GM12878 (cell line): ENCODE measurements at regions not wholly inside any gene's neighbourhood (a gene's known extent, or its start where the extent isn't known, plus 50 kb on each side); places are given as distances from the start of the nearest gene placed in this dataset.

Experiments used
- ATAC-seq: fragments of 200-7000 bp; cut with Tn5 transposase; 3 replicates; pipeline ENCODE4 v1.9.1; 2020; ENCODE audit warnings: mild to moderate bottlenecking, moderate library complexity
- BruUV-seq: library from RNA; stranded (reverse); fragments of 400-500 nt; replicated peaks from 2 replicates; lab custom pipeline; 2021; lab: Mats Ljungman, UMichigan
- CTCF ChIA-PET: fragments of 300-600 bp; sonication (Branson Sonifier 250); formaldehyde crosslinking; extraction: SDS; loops from one replicate; lab custom pipeline; 2021; ENCODE audit warnings: inconsistent platforms; lab: Yijun Ruan, JAX
- POLR2A ChIA-PET: fragments of 350-600 bp; formaldehyde crosslinking; extraction: SDS; loops from one replicate; lab custom pipeline; 2021; ENCODE audit warnings: inconsistent platforms; lab: Charles Lee
- RAD21 ChIA-PET: fragments of 300-600 bp; sonication (Branson Sonifier 250); formaldehyde crosslinking; loops from one replicate; lab custom pipeline; 2023; ENCODE audit warnings: antibody characterized with exemption; ENCODE audit not compliant: unreplicated experiment; lab: Charles Lee
- SMC1A ChIA-PET: fragments of 300-600 bp; sonication (Branson Sonifier 250); formaldehyde crosslinking; loops from one replicate; lab custom pipeline; 2023; ENCODE audit not compliant: unreplicated experiment, uncharacterized antibody; lab: Charles Lee
- DNase-seq: peaks from one replicate; pipeline ENCODE4 v3.0.0-alpha.2; 2011; ENCODE audit warnings: low read depth, low spot score
- FAIRE-seq: peaks from 3 replicates; lab custom pipeline; 2011; peaks lifted over from hg19 to GRCh38; lab: Jason Lieb, UNC
- H2AFZ ChIP-seq: 2 replicates; pipeline ENCODE4 v1.6.0; 2011; ENCODE audit warnings: low read depth, low read length, control low read depth; ENCODE audit not compliant: control insufficient read depth
- H3K27ac ChIP-seq: 2 replicates; pipeline ENCODE4 v1.5.1; 2011; ENCODE audit warnings: control low read depth; ENCODE audit not compliant: control insufficient read depth, insufficient read depth
- H3K27me3 ChIP-seq, 2 experiments: replicated peaks in 1 of 2; 2 replicates each; pipeline versions ENCODE4 v1.6.0 to v1.6.1; 2011; ENCODE audit warnings: low read length in 1 of 2; ENCODE audit not compliant: control insufficient read depth in 2 of 2, insufficient read depth in 2 of 2
- H3K36me3 ChIP-seq, 2 experiments: 2 replicates each; pipeline ENCODE4 v1.5.1; 2011; ENCODE audit warnings: low read length in 1 of 2; ENCODE audit not compliant: control insufficient read depth in 2 of 2, insufficient read depth in 2 of 2
- H3K4me1 ChIP-seq: 2 replicates; pipeline ENCODE4 v1.6.1; 2011; ENCODE audit warnings: mild to moderate bottlenecking, low read length, moderate library complexity, mixed read lengths; ENCODE audit not compliant: control insufficient read depth, insufficient read depth
- H3K4me2 ChIP-seq: 2 replicates; pipeline ENCODE4 v1.6.0; 2011; ENCODE audit warnings: control low read depth; ENCODE audit not compliant: control insufficient read depth, insufficient read depth
- H3K4me3 ChIP-seq: fragments of 200-600 bp; sonication (generic); 2 replicates; pipeline ENCODE4 v1.5.1; 2016
- H3K79me2 ChIP-seq: 2 replicates; pipeline ENCODE4 v1.6.0; 2011; ENCODE audit warnings: low read length; ENCODE audit not compliant: control insufficient read depth, insufficient read depth
- H3K9ac ChIP-seq: 2 replicates; pipeline ENCODE4 v1.8.0; 2011; ENCODE audit warnings: low read length, control low read depth, mixed read lengths; ENCODE audit not compliant: control insufficient read depth, insufficient read depth
- H3K9me3 ChIP-seq: replicated peaks from 3 replicates; pipeline ENCODE4 v1.5.1; 2011; ENCODE audit warnings: mild to moderate bottlenecking, low read length; ENCODE audit not compliant: control insufficient read depth, insufficient read depth
- H4K20me1 ChIP-seq: 2 replicates; pipeline ENCODE4 v1.6.0; 2011; ENCODE audit not compliant: control insufficient read depth, insufficient read depth
- SPI1 ChIP-seq: IDR thresholded peaks from 2 replicates; pipeline ENCODE4 v1.6.1; 2011; ENCODE audit warnings: low read depth, mild to moderate bottlenecking, low read length, moderate library complexity, borderline replicate concordance; ENCODE audit not compliant: insufficient read depth
- WGBS: methylation state at CpG from one replicate; pipeline ENCODE4 v1.1.6; 2016; ENCODE audit warnings: low lambda C conversion rate; ENCODE audit not compliant: insufficient replicate concordance, insufficient coverage; ENCODE audit errors: missing lambda C conversion rate; 5-methylcytosine and 5-hydroxymethylcytosine counted together
- in situ Hi-C: fragments of 300-500 bp; cut with MboI; formaldehyde crosslinking; loops from 9 replicates; pipeline ENCODE4 v1.14.3; 2018; ENCODE audit warnings: mixed read lengths
- intact Hi-C: fragments of 100-400 bp; cut with micrococcal nuclease; formaldehyde crosslinking; loops from one replicate; pipeline ENCODE4 v1.14.2; 2022; ENCODE audit not compliant: unreplicated experiment
- TF ChIP-seq, protein P1 (sequence below): fragments of 450-650 bp; conservative IDR thresholded peaks from 2 replicates; pipeline ENCODE4 v1.6.1; 2017; ENCODE audit warnings: mild to moderate bottlenecking, moderate library complexity

DNA sequence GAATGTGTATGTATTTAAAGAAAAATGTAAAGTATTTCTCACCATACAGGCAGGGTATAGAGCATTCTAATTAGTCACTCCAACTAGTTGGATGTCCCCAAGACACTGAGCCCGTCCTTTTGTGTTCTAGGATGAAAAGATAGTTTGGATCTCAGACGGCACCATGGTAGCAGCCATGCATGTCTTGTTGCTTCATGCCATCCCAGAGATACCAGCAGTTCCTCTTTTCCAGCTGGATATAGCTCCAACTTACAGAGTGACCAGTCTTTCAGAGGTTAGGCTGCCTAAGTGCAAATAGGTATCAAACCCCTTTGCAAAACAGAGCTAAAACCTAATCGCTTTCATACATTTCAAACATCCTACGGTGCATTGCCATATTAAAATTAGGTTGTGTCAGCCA, 275.3 kb downstream of the MTX2 start:
- H3K4me3 ChIP-seq, result no peak overlapping the region
- SMC1A ChIA-PET, result no interaction called here
- H2AFZ ChIP-seq, result no peak overlapping the region
- WGBS, result 50% methylated on average over 4 of the region's 4 CpGs
- H4K20me1 ChIP-seq, result no peaks in the 10 kb centered on the region
- H3K9ac ChIP-seq, result no peak overlapping the region
- DNase-seq (no peak), FAIRE-seq (no peak), ATAC-seq (no peak)
- no TSS peak for BruUV-seq
- no peaks in the 10 kb centered on the region for H3K9me3 ChIP-seq
- H3K4me2 ChIP-seq, result no peak overlapping the region
- no peaks in the 10 kb centered on the region for H3K36me3 ChIP-seq
- peak; percentile 18; the same call in 1 of the 2 replicates for TF ChIP-seq SPI1
- TF ChIP-seq, protein P1, sequence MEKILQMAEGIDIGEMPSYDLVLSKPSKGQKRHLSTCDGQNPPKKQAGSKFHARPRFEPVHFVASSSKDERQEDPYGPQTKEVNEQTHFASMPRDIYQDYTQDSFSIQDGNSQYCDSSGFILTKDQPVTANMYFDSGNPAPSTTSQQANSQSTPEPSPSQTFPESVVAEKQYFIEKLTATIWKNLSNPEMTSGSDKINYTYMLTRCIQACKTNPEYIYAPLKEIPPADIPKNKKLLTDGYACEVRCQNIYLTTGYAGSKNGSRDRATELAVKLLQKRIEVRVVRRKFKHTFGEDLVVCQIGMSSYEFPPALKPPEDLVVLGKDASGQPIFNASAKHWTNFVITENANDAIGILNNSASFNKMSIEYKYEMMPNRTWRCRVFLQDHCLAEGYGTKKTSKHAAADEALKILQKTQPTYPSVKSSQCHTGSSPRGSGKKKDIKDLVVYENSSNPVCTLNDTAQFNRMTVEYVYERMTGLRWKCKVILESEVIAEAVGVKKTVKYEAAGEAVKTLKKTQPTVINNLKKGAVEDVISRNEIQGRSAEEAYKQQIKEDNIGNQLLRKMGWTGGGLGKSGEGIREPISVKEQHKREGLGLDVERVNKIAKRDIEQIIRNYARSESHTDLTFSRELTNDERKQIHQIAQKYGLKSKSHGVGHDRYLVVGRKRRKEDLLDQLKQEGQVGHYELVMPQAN, result no peak
- no peaks in the 10 kb centered on the region for H3K79me2 ChIP-seq
- no peaks in the 10 kb centered on the region for H3K4me1 ChIP-seq
- H3K27ac ChIP-seq, result no peak overlapping the region
- H3K27me3 ChIP-seq, result no peaks in the 10 kb centered on the region; a peak in 1 of 4 replicates
- intact Hi-C loops, result no loop called here
- RAD21 ChIA-PET, result interaction anchor here (1.2 kb wide), 1 partner anchor 10 kb away, joined by 3 read pairs; no protein-coding TSS in a partner anchor
- in situ Hi-C loops, result no loop called here
- POLR2A ChIA-PET, result no interaction called here
- CTCF ChIA-PET, result interaction anchor here (2.0 to 3.8 kb wide), 2 partner anchors 10 to 89 kb away, joined by 6 to 19 read pairs; no protein-coding TSS in a partner anchor
